Activated naive CD8-positive, alpha-beta T cell treated with anti-CD3 and anti-CD28 coated beads, Interleukin-2, amount 50 U/mL, for 24 hours (primary cell): ENCODE measurements at regions not wholly inside any gene's neighbourhood (a gene's known extent, or its start where the extent isn't known, plus 50 kb on each side); places are given as distances from the start of the nearest gene placed in this dataset.
A peak's percentile ranks its signal among the peaks of the same experiment; 100 is the strongest.
"Not testable (repeated sequence)": the region's sequence is repeated elsewhere in the genome, so short reads cannot be mapped to it uniquely, and the experiment has no call there.

Experiments
- ATAC-seq: fragments of 150-1000 bp; cut with Tn5 transposase; one replicate; pipeline ENCODE4 v1.10.0; 2021
- DNase-seq: peaks from one replicate; pipeline ENCODE4 v3.0.0; 2021
- H3K27ac Mint-ChIP-seq: one replicate; pipeline ENCODE4 v1.8.0; 2021; ENCODE audit warnings: mild to moderate bottlenecking, mixed read lengths
- H3K27me3 Mint-ChIP-seq: one replicate; pipeline ENCODE4 v1.8.0; 2021; ENCODE audit warnings: mixed read lengths
- H3K36me3 Mint-ChIP-seq: one replicate; pipeline ENCODE4 v1.8.0; 2021; ENCODE audit warnings: low read depth, mixed read lengths
- H3K4me1 Mint-ChIP-seq: one replicate; pipeline ENCODE4 v1.8.0; 2021; ENCODE audit warnings: mixed read lengths
- H3K4me3 Mint-ChIP-seq: one replicate; pipeline ENCODE4 v1.8.0; 2021; ENCODE audit warnings: mild to moderate bottlenecking, moderate library complexity, mixed read lengths
- H3K9me3 Mint-ChIP-seq: one replicate; pipeline ENCODE4 v1.8.0; 2021; ENCODE audit warnings: mixed read lengths

GRCh38 chr11:71707083-71707482, 124.4 kb upstream of the KRTAP5-11 start:
- not testable (repeated sequence) for H3K27me3 Mint-ChIP-seq, H3K4me1 Mint-ChIP-seq, H3K4me3 Mint-ChIP-seq, H3K27ac Mint-ChIP-seq, H3K9me3 Mint-ChIP-seq, ATAC-seq, DNase-seq, H3K36me3 Mint-ChIP-seq

GRCh38 chr11:71709541-71709940, 123.5 kb upstream of the DEFB108B start:
- not testable (repeated sequence) for DNase-seq, H3K36me3 Mint-ChIP-seq, ATAC-seq, H3K4me1 Mint-ChIP-seq, H3K9me3 Mint-ChIP-seq, H3K27ac Mint-ChIP-seq, H3K27me3 Mint-ChIP-seq, H3K4me3 Mint-ChIP-seq

GRCh38 chr11:71710171-71710671, 122.8 kb upstream of the DEFB108B start:
- not testable (repeated sequence) for H3K4me1 Mint-ChIP-seq, H3K27me3 Mint-ChIP-seq, DNase-seq, H3K4me3 Mint-ChIP-seq, ATAC-seq, H3K9me3 Mint-ChIP-seq, H3K36me3 Mint-ChIP-seq, H3K27ac Mint-ChIP-seq

- H3K4me3 Mint-ChIP-seq, DNase-seq, H3K36me3 Mint-ChIP-seq, ATAC-seq, H3K9me3 Mint-ChIP-seq, H3K27ac Mint-ChIP-seq, H3K27me3 Mint-ChIP-seq, H3K4me1 Mint-ChIP-seq: not testable (repeated sequence)
Observed at GRCh38 chr11:71710701-71711385, 122.2 kb upstream of the DEFB108B start.

- not testable (repeated sequence) for H3K36me3 Mint-ChIP-seq, H3K27me3 Mint-ChIP-seq, H3K4me3 Mint-ChIP-seq, DNase-seq, H3K27ac Mint-ChIP-seq, ATAC-seq, H3K4me1 Mint-ChIP-seq, H3K9me3 Mint-ChIP-seq
Observed at GRCh38 chr11:71712350-71712749, 120.7 kb upstream of the DEFB108B start.

- H3K4me3 Mint-ChIP-seq, H3K36me3 Mint-ChIP-seq, H3K9me3 Mint-ChIP-seq, H3K27me3 Mint-ChIP-seq, H3K27ac Mint-ChIP-seq, DNase-seq, ATAC-seq, H3K4me1 Mint-ChIP-seq: not testable (repeated sequence)
Observed at GRCh38 chr11:71712846-71713245, 120.2 kb upstream of the DEFB108B start.

GRCh38 chr11:71714510-71714909, 118.5 kb upstream of the DEFB108B start:
- not testable (repeated sequence) for H3K4me3 Mint-ChIP-seq, H3K27ac Mint-ChIP-seq, DNase-seq, H3K36me3 Mint-ChIP-seq, H3K4me1 Mint-ChIP-seq, H3K27me3 Mint-ChIP-seq, H3K9me3 Mint-ChIP-seq, ATAC-seq

- not testable (repeated sequence) for H3K27ac Mint-ChIP-seq, H3K4me3 Mint-ChIP-seq, ATAC-seq, DNase-seq, H3K9me3 Mint-ChIP-seq, H3K4me1 Mint-ChIP-seq, H3K36me3 Mint-ChIP-seq
- peaks cover 11% of the 10 kb centered on the region for H3K27me3 Mint-ChIP-seq
Observed at GRCh38 chr11:71721840-71722239, 111.2 kb upstream of the DEFB108B start.

GRCh38 chr11:71723991-71724390, 109.0 kb upstream of the DEFB108B start:
- DNase-seq, H3K4me1 Mint-ChIP-seq, H3K4me3 Mint-ChIP-seq, H3K27ac Mint-ChIP-seq, H3K36me3 Mint-ChIP-seq, H3K9me3 Mint-ChIP-seq, ATAC-seq: not testable (repeated sequence)
- peaks cover 13% of the 10 kb centered on the region for H3K27me3 Mint-ChIP-seq

- not testable (repeated sequence) for H3K27me3 Mint-ChIP-seq, H3K27ac Mint-ChIP-seq
Observed at GRCh38 chr11:71730748-71731147, 102.3 kb upstream of the DEFB108B start.

GRCh38 chr11:71734368-71734767, 98.6 kb upstream of the DEFB108B start:
- H3K27ac Mint-ChIP-seq, H3K4me3 Mint-ChIP-seq, ATAC-seq, H3K36me3 Mint-ChIP-seq, H3K9me3 Mint-ChIP-seq, H3K4me1 Mint-ChIP-seq: not testable (repeated sequence)
- peaks cover 11% of the 10 kb centered on the region for H3K27me3 Mint-ChIP-seq
- DNase-seq = peak; percentile 18

More at GRCh38 chr11:71730748-71731147, 102.3 kb upstream of the DEFB108B start:
- not testable (repeated sequence) for ATAC-seq, H3K9me3 Mint-ChIP-seq, DNase-seq, H3K4me3 Mint-ChIP-seq, H3K36me3 Mint-ChIP-seq, H3K4me1 Mint-ChIP-seq

GRCh38 chr11:71738317-71738716, 94.7 kb upstream of the DEFB108B start:
- H3K36me3 Mint-ChIP-seq, H3K4me1 Mint-ChIP-seq, H3K9me3 Mint-ChIP-seq, H3K4me3 Mint-ChIP-seq, ATAC-seq, H3K27ac Mint-ChIP-seq, DNase-seq: not testable (repeated sequence)
- H3K27me3 Mint-ChIP-seq = peaks cover 25% of the 10 kb centered on the region

- DNase-seq, H3K27ac Mint-ChIP-seq, H3K9me3 Mint-ChIP-seq, H3K36me3 Mint-ChIP-seq, ATAC-seq, H3K4me1 Mint-ChIP-seq, H3K4me3 Mint-ChIP-seq: not testable (repeated sequence)
- H3K27me3 Mint-ChIP-seq = peaks cover 20% of the 10 kb centered on the region
Observed at GRCh38 chr11:71743385-71743784, 89.6 kb upstream of the DEFB108B start.

- not testable (repeated sequence) for DNase-seq, H3K9me3 Mint-ChIP-seq, H3K36me3 Mint-ChIP-seq, H3K27ac Mint-ChIP-seq, H3K4me1 Mint-ChIP-seq, H3K4me3 Mint-ChIP-seq, ATAC-seq
- H3K27me3 Mint-ChIP-seq = peaks cover 10% of the 10 kb centered on the region
Observed at GRCh38 chr11:71745656-71746055, 87.3 kb upstream of the DEFB108B start.

GRCh38 chr11:71746263-71746662, 86.7 kb upstream of the DEFB108B start:
- not testable (repeated sequence) for H3K4me1 Mint-ChIP-seq, DNase-seq, H3K4me3 Mint-ChIP-seq, H3K27ac Mint-ChIP-seq, H3K9me3 Mint-ChIP-seq, H3K36me3 Mint-ChIP-seq, ATAC-seq
- H3K27me3 Mint-ChIP-seq = peaks cover 10% of the 10 kb centered on the region
